Bronchial epithelial cell (primary cell): ENCODE measurements at regions not wholly inside any gene's neighbourhood (a gene's known extent, or its start where the extent isn't known, plus 50 kb on each side); places are given as distances from the start of the nearest gene placed in this dataset.

Experiments
- DNase-seq: peaks from one replicate; pipeline ENCODE4 v3.0.0-alpha.2; 2010; ENCODE audit warnings: low read depth
- FAIRE-seq: peaks from 2 replicates; lab custom pipeline; 2011; peaks lifted over from hg19 to GRCh38; lab: Jason Lieb, UNC
- H3K27me3 ChIP-seq: 2 replicates; pipeline ENCODE4 v1.5.1; 2011; ENCODE audit warnings: low read length; ENCODE audit not compliant: control insufficient read depth, insufficient read depth
- H3K36me3 ChIP-seq: 2 replicates; pipeline ENCODE4 v1.5.1; 2011; ENCODE audit warnings: low read length; ENCODE audit not compliant: control insufficient read depth, insufficient read depth
- H3K4me3 ChIP-seq: 2 replicates; pipeline ENCODE4 v1.5.1; 2011; ENCODE audit warnings: mild to moderate bottlenecking, low read depth, low read length, control low read depth
- CTCF ChIP-seq: IDR thresholded peaks from 2 replicates; pipeline ENCODE4 v1.5.1; 2011; ENCODE audit warnings: mild to moderate bottlenecking, moderate library complexity, low read length, control low read depth, inconsistent platforms; ENCODE audit not compliant: insufficient read depth, severe bottlenecking

- FAIRE-seq: peak; percentile 100
- no peaks in the 10 kb centered on the region for H3K36me3 ChIP-seq
- DNase-seq: no peak
- no peaks in the 10 kb centered on the region for H3K27me3 ChIP-seq
- no peak overlapping the region for H3K4me3 ChIP-seq
- TF ChIP-seq CTCF: no peak
Observed at GRCh38 chr10:113345826-113346624, 206.8 kb upstream of the HABP2 start.

GRCh38 chr10:113347508-113347907 lies 205.3 kb upstream of the HABP2 start:
- H3K27me3 ChIP-seq: no peaks in the 10 kb centered on the region
- no peak for TF ChIP-seq CTCF
- H3K36me3 ChIP-seq: no peaks in the 10 kb centered on the region
- no peak overlapping the region for H3K4me3 ChIP-seq
- DNase-seq: no peak
- no peak for FAIRE-seq

GRCh38 chr10:113348694-113349093 lies 204.2 kb upstream of the HABP2 start:
- no peaks in the 10 kb centered on the region for H3K27me3 ChIP-seq
- no peak for DNase-seq
- peak; percentile 52 for FAIRE-seq
- no peak for TF ChIP-seq CTCF
- H3K36me3 ChIP-seq: no peaks in the 10 kb centered on the region
- H3K4me3 ChIP-seq: no peak overlapping the region

- TF ChIP-seq CTCF: no peak
Observed at GRCh38 chr10:113350311-113351040, 202.4 kb upstream of the HABP2 start.

GRCh38 chr10:113354711-113355110 lies 198.1 kb upstream of the HABP2 start:
- no peak for DNase-seq
- no peak for FAIRE-seq
- no peak overlapping the region for H3K4me3 ChIP-seq
- no peaks in the 10 kb centered on the region for H3K36me3 ChIP-seq
- no peak for TF ChIP-seq CTCF
- no peaks in the 10 kb centered on the region for H3K27me3 ChIP-seq

More at GRCh38 chr10:113350311-113351040, 202.4 kb upstream of the HABP2 start:
- DNase-seq (no peak), FAIRE-seq (no peak)
- Histone ChIP-seq H3K36me3 (no peaks in the 10 kb centered on the region), H3K27me3 (no peaks in the 10 kb centered on the region), H3K4me3 (no peak overlapping the region)
